Neural cell (in vitro differentiated cells): ENCODE measurements at regions not wholly inside any gene's neighbourhood (a gene's known extent, or its start where the extent isn't known, plus 50 kb on each side); places are given as distances from the start of the nearest gene placed in this dataset.

Source experiments
- H2AFZ ChIP-seq: fragments of 200-600, 300-800 bp; sonication (generic), shearing (Covaris generic); 2 replicates; pipeline ENCODE4 v1.6.0; 2014; ENCODE audit warnings: low read depth, mild to moderate bottlenecking, antibody characterized with exemption, low read length, moderate library complexity
- H3F3A ChIP-seq: fragments of 200-600 bp; shearing (Covaris generic); 2 replicates; pipeline ENCODE4 v1.6.1; 2016; ENCODE audit warnings: mild to moderate bottlenecking, moderate library complexity, mixed read lengths, antibody characterized with exemption, low read length; ENCODE audit not compliant: insufficient read depth, poor library complexity, severe bottlenecking
- H3K27ac ChIP-seq: fragments of 200-600, 300-800 bp; sonication (generic), shearing (Covaris generic); 2 replicates; pipeline ENCODE4 v1.5.1; 2014; ENCODE audit warnings: mild to moderate bottlenecking, low read length, moderate library complexity
- H3K27me3 ChIP-seq: fragments of 300-800, 200-600 bp; sonication (generic), shearing (Covaris generic); 2 replicates; pipeline ENCODE4 v1.6.0; 2014; ENCODE audit warnings: mild to moderate bottlenecking, low read depth, low read length, moderate library complexity; ENCODE audit not compliant: insufficient read depth
- H3K36me3 ChIP-seq: fragments of 300-800, 200-600 bp; sonication (generic), shearing (Covaris generic); 2 replicates; pipeline ENCODE4 v1.5.1; 2014; ENCODE audit warnings: mild to moderate bottlenecking, antibody characterized with exemption, low read length, moderate library complexity; ENCODE audit not compliant: insufficient read depth
- H3K4me2 ChIP-seq: fragments of 300-800, 200-600 bp; sonication (generic), shearing (Covaris generic); 2 replicates; pipeline ENCODE4 v1.6.0; 2014; ENCODE audit warnings: mild to moderate bottlenecking, low read length
- H3K4me3 ChIP-seq: fragments of 300-800, 200-600 bp; sonication (generic), shearing (Covaris generic); 2 replicates; pipeline ENCODE4 v1.5.1; 2014; ENCODE audit warnings: mild to moderate bottlenecking, low read length, moderate library complexity
- H3K79me2 ChIP-seq: fragments of 200-600 bp; shearing (Covaris generic); replicated peaks from 2 replicates; pipeline ENCODE4 v1.6.0; 2014; ENCODE audit warnings: mild to moderate bottlenecking, low read length, moderate library complexity; ENCODE audit not compliant: insufficient read depth
- H3K9ac ChIP-seq: fragments of 300-800, 200-600 bp; sonication (generic), shearing (Covaris generic); 2 replicates; pipeline ENCODE4 v1.6.1; 2016; ENCODE audit warnings: mild to moderate bottlenecking, low read length, mixed read lengths
- H3K9me2 ChIP-seq: fragments of 200-600 bp; shearing (Covaris generic); 2 replicates; pipeline ENCODE4 v1.6.1; 2016; ENCODE audit warnings: mild to moderate bottlenecking, low read length, mixed read lengths; ENCODE audit not compliant: insufficient read depth
- H3K9me3 ChIP-seq: fragments of 200-600, 300-800 bp; sonication (generic), shearing (Covaris generic); 2 replicates; pipeline ENCODE4 v1.6.1; 2016; ENCODE audit warnings: mild to moderate bottlenecking, mixed run types, low read length, moderate library complexity, mixed read lengths
- H4K20me1 ChIP-seq: fragments of 200-600 bp; shearing (Covaris generic); 2 replicates; pipeline ENCODE4 v1.6.1; 2016; ENCODE audit warnings: mild to moderate bottlenecking, mixed run types; ENCODE audit not compliant: insufficient read depth
- CTCF ChIP-seq: fragments of 450-650 bp; IDR thresholded peaks from 2 replicates; pipeline ENCODE4 v1.5.1; 2014; ENCODE audit warnings: antibody characterized with exemption, mild to moderate bottlenecking, moderate library complexity; ENCODE audit not compliant: poor library complexity, severe bottlenecking
- EP300 ChIP-seq: fragments of 450-650 bp; conservative IDR thresholded peaks from 2 replicates; pipeline ENCODE4 v1.6.1; 2014; ENCODE audit warnings: antibody characterized with exemption, mild to moderate bottlenecking, moderate library complexity; ENCODE audit not compliant: poor library complexity, severe bottlenecking
- EZH2 ChIP-seq: fragments of 200-600, 300-800 bp; shearing (Covaris generic), sonication (generic); IDR thresholded peaks from 2 replicates; pipeline ENCODE4 v1.6.1; 2014; ENCODE audit warnings: antibody characterized with exemption, low read length, borderline replicate concordance, mild to moderate bottlenecking; ENCODE audit not compliant: insufficient read depth, poor library complexity, severe bottlenecking
- MXI1 ChIP-seq: fragments of 450-650 bp; conservative IDR thresholded peaks from 2 replicates; pipeline ENCODE4 v1.6.1; 2014; ENCODE audit warnings: antibody characterized with exemption, mild to moderate bottlenecking; ENCODE audit not compliant: poor library complexity, severe bottlenecking
- POLR2AphosphoS5 ChIP-seq: IDR thresholded peaks from 2 replicates; pipeline ENCODE4 v1.6.1; 2012
- RAD21 ChIP-seq: fragments of 450-650 bp; conservative IDR thresholded peaks from 2 replicates; pipeline ENCODE4 v1.6.1; 2014; ENCODE audit warnings: antibody characterized with exemption, mild to moderate bottlenecking, moderate library complexity
- SMC3 ChIP-seq: fragments of 450-650 bp; conservative IDR thresholded peaks from 2 replicates; pipeline ENCODE4 v1.6.1; 2014; ENCODE audit warnings: antibody characterized with exemption, mild to moderate bottlenecking, moderate library complexity; ENCODE audit not compliant: poor library complexity
- TAF1 ChIP-seq: IDR thresholded peaks from 2 replicates; pipeline ENCODE4 v1.6.1; 2012; ENCODE audit warnings: low read depth
- TF ChIP-seq, protein P1 (sequence below): IDR thresholded peaks from 2 replicates; pipeline ENCODE4 v1.6.1; 2012; ENCODE audit warnings: borderline replicate concordance

- Histone ChIP-seq H3K9me3 (no peaks in the 10 kb centered on the region), H3K27me3 (no peaks in the 10 kb centered on the region), H3K79me2 (no peaks in the 10 kb centered on the region), H4K20me1 (no peaks in the 10 kb centered on the region), H3K27ac (no peak overlapping the region), H3K9me2 (no peaks in the 10 kb centered on the region), H3K9ac (no peak overlapping the region), H3K4me3 (no peak overlapping the region), H3F3A (no peaks in the 10 kb centered on the region), H3K36me3 (no peaks in the 10 kb centered on the region), H2AFZ (no peak overlapping the region), H3K4me2 (no peak overlapping the region)
- TF ChIP-seq CTCF (no peak), SMC3 (no peak), TAF1 (no peak), EZH2 (no peak), EP300 (no peak), POLR2AphosphoS5 (no peak), RAD21 (no peak), MXI1 (no peak)
- TF ChIP-seq, protein P1, sequence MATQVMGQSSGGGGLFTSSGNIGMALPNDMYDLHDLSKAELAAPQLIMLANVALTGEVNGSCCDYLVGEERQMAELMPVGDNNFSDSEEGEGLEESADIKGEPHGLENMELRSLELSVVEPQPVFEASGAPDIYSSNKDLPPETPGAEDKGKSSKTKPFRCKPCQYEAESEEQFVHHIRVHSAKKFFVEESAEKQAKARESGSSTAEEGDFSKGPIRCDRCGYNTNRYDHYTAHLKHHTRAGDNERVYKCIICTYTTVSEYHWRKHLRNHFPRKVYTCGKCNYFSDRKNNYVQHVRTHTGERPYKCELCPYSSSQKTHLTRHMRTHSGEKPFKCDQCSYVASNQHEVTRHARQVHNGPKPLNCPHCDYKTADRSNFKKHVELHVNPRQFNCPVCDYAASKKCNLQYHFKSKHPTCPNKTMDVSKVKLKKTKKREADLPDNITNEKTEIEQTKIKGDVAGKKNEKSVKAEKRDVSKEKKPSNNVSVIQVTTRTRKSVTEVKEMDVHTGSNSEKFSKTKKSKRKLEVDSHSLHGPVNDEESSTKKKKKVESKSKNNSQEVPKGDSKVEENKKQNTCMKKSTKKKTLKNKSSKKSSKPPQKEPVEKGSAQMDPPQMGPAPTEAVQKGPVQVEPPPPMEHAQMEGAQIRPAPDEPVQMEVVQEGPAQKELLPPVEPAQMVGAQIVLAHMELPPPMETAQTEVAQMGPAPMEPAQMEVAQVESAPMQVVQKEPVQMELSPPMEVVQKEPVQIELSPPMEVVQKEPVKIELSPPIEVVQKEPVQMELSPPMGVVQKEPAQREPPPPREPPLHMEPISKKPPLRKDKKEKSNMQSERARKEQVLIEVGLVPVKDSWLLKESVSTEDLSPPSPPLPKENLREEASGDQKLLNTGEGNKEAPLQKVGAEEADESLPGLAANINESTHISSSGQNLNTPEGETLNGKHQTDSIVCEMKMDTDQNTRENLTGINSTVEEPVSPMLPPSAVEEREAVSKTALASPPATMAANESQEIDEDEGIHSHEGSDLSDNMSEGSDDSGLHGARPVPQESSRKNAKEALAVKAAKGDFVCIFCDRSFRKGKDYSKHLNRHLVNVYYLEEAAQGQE = no peak
Measured at GRCh38 chr2:186909095-186909494, 60.1 kb upstream of the ZSWIM2 start.

DNA sequence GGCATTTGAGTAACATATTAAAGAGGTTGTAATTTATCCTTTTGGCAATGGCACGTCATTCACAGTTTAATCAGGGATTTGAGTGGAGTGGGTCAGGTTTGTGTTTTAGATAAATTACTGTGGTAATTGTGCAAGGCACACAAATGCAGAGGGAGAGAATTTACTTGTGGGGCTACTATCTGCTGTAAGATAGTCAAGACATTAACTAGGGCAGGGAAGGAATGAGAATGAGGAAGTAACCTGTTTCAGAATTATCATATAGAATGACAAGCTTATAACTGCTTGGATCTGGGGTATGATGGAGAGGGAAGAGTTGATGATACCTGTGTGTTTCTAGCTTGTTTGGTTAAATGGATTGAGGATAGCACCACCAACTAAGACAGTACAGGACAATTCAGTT is 58.9 kb upstream of the ZSWIM2 start:
- Histone ChIP-seq H3K27ac (no peak overlapping the region), H3K4me3 (no peak overlapping the region), H3K27me3 (no peaks in the 10 kb centered on the region), H3K4me2 (no peak overlapping the region), H2AFZ (no peak overlapping the region), H3K9me2 (no peaks in the 10 kb centered on the region), H3K9ac (no peak overlapping the region), H3K79me2 (no peaks in the 10 kb centered on the region), H3K9me3 (no peaks in the 10 kb centered on the region), H3F3A (no peaks in the 10 kb centered on the region), H4K20me1 (no peaks in the 10 kb centered on the region), H3K36me3 (no peaks in the 10 kb centered on the region)
- no peak for TF ChIP-seq EP300

DNA sequence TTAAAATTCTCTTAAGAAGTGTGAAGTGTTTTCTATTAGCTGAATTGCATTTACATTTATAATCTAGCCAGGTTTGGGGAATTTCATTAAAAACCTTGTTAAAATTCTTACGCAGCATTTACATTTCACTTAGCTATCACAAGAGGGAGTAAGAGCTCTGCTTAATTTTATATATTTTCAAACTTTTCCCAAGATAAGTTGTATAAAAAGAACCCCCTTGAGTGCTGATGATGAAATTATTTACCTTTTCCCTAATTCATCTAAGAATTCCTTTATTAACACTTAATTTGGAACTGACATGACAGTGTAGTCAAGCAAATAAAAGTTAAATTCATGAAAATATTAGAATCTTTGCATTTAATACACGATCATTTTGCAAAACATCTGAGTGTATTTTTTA is 54.2 kb upstream of the ZSWIM2 start:
- Histone ChIP-seq H3K27ac (no peak overlapping the region), H4K20me1 (no peaks in the 10 kb centered on the region), H3K9ac (no peak overlapping the region), H3K9me3 (no peaks in the 10 kb centered on the region), H3K36me3 (no peaks in the 10 kb centered on the region), H3K27me3 (no peaks in the 10 kb centered on the region), H3F3A (no peaks in the 10 kb centered on the region), H3K4me2 (no peak overlapping the region), H3K9me2 (no peaks in the 10 kb centered on the region), H2AFZ (no peak overlapping the region), H3K79me2 (no peaks in the 10 kb centered on the region), H3K4me3 (no peak overlapping the region)
- TF ChIP-seq, protein P1 = no peak
- TF ChIP-seq MXI1 (no peak), TAF1 (no peak), SMC3 (peak; percentile 77), RAD21 (peak; percentile 75), CTCF (peak; percentile 65), EP300 (no peak), POLR2AphosphoS5 (no peak), EZH2 (no peak)
